Mucosa of stomach (tissue), 1 donor: ENCODE measurements at regions not wholly inside any gene's neighbourhood (a gene's known extent, or its start where the extent isn't known, plus 50 kb on each side); places are given as distances from the start of the nearest gene placed in this dataset.

ENCODE experiments used
- H3K27me3 ChIP-seq: one replicate; pipeline ENCODE4 v1.7.0; 2013; ENCODE audit warnings: mild to moderate bottlenecking, low read length; ENCODE audit not compliant: control insufficient read depth, insufficient read depth
- H3K36me3 ChIP-seq: one replicate; pipeline ENCODE4 v1.7.0; 2013; ENCODE audit warnings: low read length; ENCODE audit not compliant: control insufficient read depth, insufficient read depth
- H3K4me1 ChIP-seq: one replicate; pipeline ENCODE4 v1.7.0; 2013; ENCODE audit warnings: mild to moderate bottlenecking, low read length; ENCODE audit not compliant: control insufficient read depth, insufficient read depth
- H3K4me3 ChIP-seq: one replicate; pipeline ENCODE4 v1.7.0; 2013; ENCODE audit warnings: low read length
- H3K9ac ChIP-seq: one replicate; pipeline ENCODE4 v1.7.0; 2013; ENCODE audit warnings: mild to moderate bottlenecking, low read length, moderate library complexity
- H3K9me3 ChIP-seq: one replicate; pipeline ENCODE4 v1.7.0; 2013; ENCODE audit warnings: mild to moderate bottlenecking, low read length, moderate library complexity; ENCODE audit not compliant: control insufficient read depth
- donor health status: Pancreatic carcinoma.

- Histone ChIP-seq H3K9ac (no peak overlapping the region), H3K4me3 (no peak overlapping the region), H3K36me3 (no peaks in the 10 kb centered on the region), H3K4me1 (no peaks in the 10 kb centered on the region), H3K9me3 (no peaks in the 10 kb centered on the region), H3K27me3 (no peaks in the 10 kb centered on the region)
Measured at GRCh38 chr14:53355581-53356112, 202.5 kb upstream of the DDHD1 start.

GRCh38 chr14:53354336-53354735 is 201.2 kb upstream of the DDHD1 start:
- no peak overlapping the region for H3K9ac ChIP-seq
- H3K27me3 ChIP-seq, result no peaks in the 10 kb centered on the region
- H3K4me1 ChIP-seq, result no peaks in the 10 kb centered on the region
- no peaks in the 10 kb centered on the region for H3K36me3 ChIP-seq
- no peaks in the 10 kb centered on the region for H3K9me3 ChIP-seq
- H3K4me3 ChIP-seq, result no peak overlapping the region

- Histone ChIP-seq H3K27me3 (no peaks in the 10 kb centered on the region), H3K4me3 (no peak overlapping the region), H3K9ac (no peak overlapping the region), H3K36me3 (no peaks in the 10 kb centered on the region), H3K9me3 (no peaks in the 10 kb centered on the region), H3K4me1 (no peaks in the 10 kb centered on the region)
Measured at GRCh38 chr14:53350866-53351265, 197.7 kb upstream of the DDHD1 start.

- H3K9ac ChIP-seq, result no peak overlapping the region
- H3K4me3 ChIP-seq, result no peak overlapping the region
- H3K9me3 ChIP-seq, result no peaks in the 10 kb centered on the region
- no peaks in the 10 kb centered on the region for H3K36me3 ChIP-seq
- no peaks in the 10 kb centered on the region for H3K4me1 ChIP-seq
- no peaks in the 10 kb centered on the region for H3K27me3 ChIP-seq
Measured at GRCh38 chr14:53350429-53350828, 197.3 kb upstream of the DDHD1 start.

GRCh38 chr14:53346988-53347387 is 193.9 kb upstream of the DDHD1 start:
- H3K27me3 ChIP-seq, result no peaks in the 10 kb centered on the region
- no peaks in the 10 kb centered on the region for H3K9me3 ChIP-seq
- H3K36me3 ChIP-seq, result no peaks in the 10 kb centered on the region
- H3K9ac ChIP-seq, result no peak overlapping the region
- no peak overlapping the region for H3K4me3 ChIP-seq
- no peaks in the 10 kb centered on the region for H3K4me1 ChIP-seq

GRCh38 chr14:53341324-53341723 is 188.2 kb upstream of the DDHD1 start:
- Histone ChIP-seq H3K27me3 (no peaks in the 10 kb centered on the region), H3K4me3 (no peak overlapping the region), H3K9me3 (no peaks in the 10 kb centered on the region), H3K9ac (no peak overlapping the region), H3K4me1 (no peaks in the 10 kb centered on the region), H3K36me3 (no peaks in the 10 kb centered on the region)

GRCh38 chr14:53338192-53338591 is 185.1 kb upstream of the DDHD1 start:
- Histone ChIP-seq H3K4me1 (no peaks in the 10 kb centered on the region), H3K9me3 (no peaks in the 10 kb centered on the region), H3K9ac (no peak overlapping the region), H3K27me3 (no peaks in the 10 kb centered on the region), H3K4me3 (no peak overlapping the region), H3K36me3 (no peaks in the 10 kb centered on the region)

GRCh38 chr14:53336729-53337128 is 183.6 kb upstream of the DDHD1 start:
- Histone ChIP-seq H3K4me3 (no peak overlapping the region), H3K9me3 (no peaks in the 10 kb centered on the region), H3K9ac (no peak overlapping the region), H3K4me1 (no peaks in the 10 kb centered on the region), H3K27me3 (no peaks in the 10 kb centered on the region), H3K36me3 (no peaks in the 10 kb centered on the region)

- Histone ChIP-seq H3K4me3 (no peak overlapping the region), H3K9ac (no peak overlapping the region), H3K27me3 (no peaks in the 10 kb centered on the region), H3K36me3 (no peaks in the 10 kb centered on the region), H3K4me1 (no peaks in the 10 kb centered on the region), H3K9me3 (no peaks in the 10 kb centered on the region)
Measured at GRCh38 chr14:53333809-53334208, 180.7 kb upstream of the DDHD1 start.

GRCh38 chr14:53331921-53332320 is 178.8 kb upstream of the DDHD1 start:
- Histone ChIP-seq H3K9ac (no peak overlapping the region), H3K36me3 (no peaks in the 10 kb centered on the region), H3K4me3 (no peak overlapping the region), H3K27me3 (no peaks in the 10 kb centered on the region), H3K9me3 (no peaks in the 10 kb centered on the region), H3K4me1 (no peaks in the 10 kb centered on the region)

- H3K9ac ChIP-seq, result no peak overlapping the region
- H3K9me3 ChIP-seq, result no peaks in the 10 kb centered on the region
- no peaks in the 10 kb centered on the region for H3K4me1 ChIP-seq
- H3K4me3 ChIP-seq, result no peak overlapping the region
- H3K36me3 ChIP-seq, result no peaks in the 10 kb centered on the region
- no peaks in the 10 kb centered on the region for H3K27me3 ChIP-seq
Measured at GRCh38 chr14:53331247-53331646, 178.1 kb upstream of the DDHD1 start.

- Histone ChIP-seq H3K4me1 (no peaks in the 10 kb centered on the region), H3K4me3 (no peak overlapping the region), H3K36me3 (no peaks in the 10 kb centered on the region), H3K27me3 (no peaks in the 10 kb centered on the region), H3K9ac (no peak overlapping the region), H3K9me3 (no peaks in the 10 kb centered on the region)
Measured at GRCh38 chr14:53330441-53330840, 177.3 kb upstream of the DDHD1 start.

GRCh38 chr14:53328841-53329240 is 175.7 kb upstream of the DDHD1 start:
- H3K4me1 ChIP-seq, result no peaks in the 10 kb centered on the region
- no peaks in the 10 kb centered on the region for H3K27me3 ChIP-seq
- no peak overlapping the region for H3K9ac ChIP-seq
- no peaks in the 10 kb centered on the region for H3K36me3 ChIP-seq
- no peaks in the 10 kb centered on the region for H3K9me3 ChIP-seq
- H3K4me3 ChIP-seq, result no peak overlapping the region
